SK-N-SH (cell line): ENCODE measurements at regions not wholly inside any gene's neighbourhood (a gene's known extent, or its start where the extent isn't known, plus 50 kb on each side); places are given as distances from the start of the nearest gene placed in this dataset.

ENCODE experiments used
- CTCF ChIA-PET: fragments of 300-600, 350-600 bp; formaldehyde crosslinking; extraction: SDS; loops from one replicate; lab custom pipeline; 2021; lab: Yijun Ruan, JAX
- POLR2A ChIA-PET: fragments of 350-600 bp; sonication (Branson Sonifier 250); formaldehyde crosslinking; extraction: SDS; loops from one replicate; lab custom pipeline; 2020; ENCODE audit warnings: antibody characterized with exemption, inconsistent platforms; lab: Yijun Ruan, JAX
- DNase-seq: peaks from one replicate; pipeline ENCODE4 v3.0.0; 2012
- H2AFZ ChIP-seq: fragments of 200-600 bp; sonication (generic); 2 replicates; pipeline ENCODE4 v1.8.1; 2016; ENCODE audit warnings: antibody characterized with exemption, mild to moderate bottlenecking, low read depth
- H3F3A ChIP-seq: fragments of 200-600 bp; sonication (generic); replicated peaks from 2 replicates; pipeline ENCODE3; 2016; ENCODE audit warnings: antibody characterized with exemption, mild to moderate bottlenecking; ENCODE audit not compliant: insufficient read depth
- H3K27ac ChIP-seq, 2 experiments: fragments of 200-500 bp in 1 of 2; fragments of 200-600 bp in 1 of 2; sonication (Bioruptor generic) in 1 of 2; sonication (generic), shearing (Covaris generic) in 1 of 2; 2 replicates each; pipeline versions ENCODE4 v1.5.1 to v1.6.1; 2014 to 2016; ENCODE audit warnings: low read depth in 2 of 2, inconsistent platforms in 1 of 2, low read length in 1 of 2, mild to moderate bottlenecking in 1 of 2, mixed read lengths in 1 of 2
- H3K27me3 ChIP-seq: fragments of 200-600 bp; sonication (generic), shearing (Covaris generic); 2 replicates; pipeline ENCODE4 v1.6.1; 2016; ENCODE audit warnings: mixed run types; ENCODE audit not compliant: insufficient read depth
- H3K36me3 ChIP-seq, 2 experiments: fragments of 200-500 bp in 1 of 2; fragments of 200-600 bp in 1 of 2; sonication (Bioruptor generic) in 1 of 2; sonication (generic) in 1 of 2; replicated peaks in 1 of 2; 2 replicates each; pipeline versions ENCODE3 to v1.5.1; 2014 to 2016; ENCODE audit warnings: low read length in 1 of 2, mild to moderate bottlenecking in 1 of 2; ENCODE audit not compliant: insufficient read depth in 2 of 2, control insufficient read depth in 1 of 2
- H3K4me1 ChIP-seq, 2 experiments: fragments of 200-500 bp in 1 of 2; fragments of 200-600 bp in 1 of 2; sonication (Bioruptor generic) in 1 of 2; sonication (generic), shearing (Covaris generic) in 1 of 2; 2 replicates each; pipeline versions ENCODE4 v1.5.1 to v1.6.1; 2014 to 2016; ENCODE audit warnings: low read depth in 1 of 2, low read length in 1 of 2, mixed run types in 1 of 2; ENCODE audit not compliant: insufficient read depth in 2 of 2, control insufficient read depth in 1 of 2
- H3K4me2 ChIP-seq: fragments of 200-600 bp; sonication (generic), shearing (Covaris generic); 2 replicates; pipeline ENCODE4 v1.6.1; 2017; ENCODE audit warnings: mixed run types
- H3K4me3 ChIP-seq, 2 experiments: fragments of 200-500 bp in 1 of 2; fragments of 200-600 bp in 1 of 2; sonication (Bioruptor generic) in 1 of 2; sonication (generic), shearing (Covaris generic) in 1 of 2; 2 replicates each; pipeline versions ENCODE4 v1.5.1 to v1.8.1; 2014 to 2016; ENCODE audit warnings: low read depth in 2 of 2, inconsistent platforms in 1 of 2, low read length in 1 of 2, mild to moderate bottlenecking in 1 of 2, mixed read lengths in 1 of 2, moderate library complexity in 1 of 2
- H3K79me2 ChIP-seq: fragments of 200-600 bp; sonication (generic); 2 replicates; pipeline ENCODE4 v1.8.1; 2017; ENCODE audit warnings: mild to moderate bottlenecking; ENCODE audit not compliant: insufficient read depth
- H3K9ac ChIP-seq: fragments of 200-600 bp; sonication (generic); 2 replicates; pipeline ENCODE4 v1.6.1; 2017; ENCODE audit warnings: mixed run types
- H3K9me2 ChIP-seq: fragments of 200-600 bp; sonication (generic); 2 replicates; pipeline ENCODE4 v1.6.1; 2017; ENCODE audit warnings: mixed run types
- H3K9me3 ChIP-seq: fragments of 200-600 bp; sonication (generic); 2 replicates; pipeline ENCODE4 v1.6.1; 2017; ENCODE audit warnings: mixed run types, mild to moderate bottlenecking, moderate library complexity
- H4K20me1 ChIP-seq: fragments of 200-600 bp; sonication (generic); 2 replicates; pipeline ENCODE4 v1.6.1; 2017; ENCODE audit warnings: mild to moderate bottlenecking, mixed run types; ENCODE audit not compliant: insufficient read depth
- CHD2 ChIP-seq: fragments of 150-350 bp; IDR thresholded peaks from 2 replicates; pipeline ENCODE4 v1.6.1; 2018; ENCODE audit warnings: low read length; ENCODE audit not compliant: partially characterized antibody
- ELF1 ChIP-seq: IDR thresholded peaks from 2 replicates; pipeline ENCODE4 v1.4.0; 2012
- EP300 ChIP-seq, 2 experiments: IDR thresholded peaks; 2 replicates each; pipeline versions ENCODE4 v1.4.0 to v1.6.1; 2012; ENCODE audit warnings: borderline replicate concordance in 1 of 2, low read depth in 1 of 2, low read length in 1 of 2
- EZH2phosphoT487 ChIP-seq: fragments of 200-600 bp; sonication (generic); IDR thresholded peaks from 2 replicates; pipeline ENCODE4 v1.6.1; 2017; ENCODE audit warnings: low read depth, mixed run types, mild to moderate bottlenecking, antibody characterized with exemption, moderate library complexity, borderline replicate concordance
- GATA2 ChIP-seq: sonication (generic); formaldehyde crosslinking; IDR thresholded peaks from 2 replicates; pipeline ENCODE4 v1.5.0; 2020; ENCODE audit warnings: mild to moderate bottlenecking, missing genetic modification reagents
- JUND ChIP-seq: IDR thresholded peaks from 2 replicates; pipeline ENCODE4 v1.4.0; 2012
- NFIC ChIP-seq: IDR thresholded peaks from 2 replicates; pipeline ENCODE4 v1.4.0; 2012; ENCODE audit warnings: borderline replicate concordance
- NRF1 ChIP-seq: IDR thresholded peaks from 2 replicates; pipeline ENCODE4 v1.6.1; 2012; ENCODE audit warnings: low read depth, mild to moderate bottlenecking, low read length
- POLR2AphosphoS5 ChIP-seq: IDR thresholded peaks from 2 replicates; pipeline ENCODE4 v1.6.1; 2012; ENCODE audit warnings: low read depth, low read length
- RAD21 ChIP-seq: IDR thresholded peaks from 2 replicates; pipeline ENCODE4 v1.6.1; 2012; ENCODE audit warnings: mild to moderate bottlenecking, low read length
- RCOR1 ChIP-seq: fragments of 150-350 bp; IDR thresholded peaks from 2 replicates; pipeline ENCODE4 v1.6.1; 2017; ENCODE audit warnings: antibody characterized with exemption, low read length
- SMC3 ChIP-seq: IDR thresholded peaks from 2 replicates; pipeline ENCODE4 v1.6.1; 2012; ENCODE audit warnings: low read depth, low read length, improper control_type of control experiment
- TAF1 ChIP-seq: IDR thresholded peaks from 2 replicates; pipeline ENCODE4 v1.6.1; 2012; ENCODE audit warnings: low read depth, mild to moderate bottlenecking, low read length, moderate library complexity, borderline replicate concordance
- TCF12 ChIP-seq: IDR thresholded peaks from 2 replicates; pipeline ENCODE4 v1.4.0; 2012
- TEAD4 ChIP-seq: IDR thresholded peaks from 2 replicates; pipeline ENCODE4 v1.4.0; 2012; ENCODE audit warnings: mild to moderate bottlenecking, borderline replicate concordance; ENCODE audit not compliant: insufficient read depth
- YY1 ChIP-seq: IDR thresholded peaks from 2 replicates; pipeline ENCODE4 v1.4.0; 2012; ENCODE audit warnings: low read depth, mild to moderate bottlenecking
- WGBS: methylation state at CpG from one replicate; pipeline ENCODE4 v1.1.6; 2017; ENCODE audit warnings: low lambda C conversion rate; 5-methylcytosine and 5-hydroxymethylcytosine counted together
- TF ChIP-seq, protein P1 (sequence below): IDR thresholded peaks from 2 replicates; pipeline ENCODE4 v1.4.0; 2012; ENCODE audit warnings: low read depth, borderline replicate concordance
- TF ChIP-seq, protein P2 (sequence below): IDR thresholded peaks from 2 replicates; pipeline ENCODE4 v1.4.0; 2012; ENCODE audit warnings: low read depth
- TF ChIP-seq, protein P3 (sequence below): IDR thresholded peaks from 2 replicates; pipeline ENCODE4 v1.4.0; 2012; ENCODE audit warnings: low read depth, borderline replicate concordance

DNA sequence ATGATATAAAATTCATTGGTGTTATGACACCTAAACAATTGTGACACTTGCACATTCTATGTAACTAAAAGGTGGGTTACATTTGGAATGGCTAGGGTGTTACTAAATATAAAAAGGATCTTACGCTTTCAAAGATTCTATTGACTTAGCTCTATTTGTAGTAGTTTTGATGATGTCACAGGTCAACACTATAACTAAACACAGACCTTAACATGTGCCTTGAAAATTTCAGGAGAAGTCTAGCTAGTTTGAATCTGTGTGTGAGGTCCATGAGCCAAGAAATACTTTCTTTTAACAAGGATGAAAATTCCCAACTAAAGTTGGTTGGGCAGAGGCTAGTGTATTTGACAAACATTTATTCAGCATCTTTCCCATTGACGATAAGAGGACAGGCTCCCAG lies 298.0 kb downstream of the GPAT3 start:
- CTCF ChIA-PET, result no interaction called here
- Histone ChIP-seq H2AFZ (no peak overlapping the region), H3K27me3 (no peaks in the 10 kb centered on the region), H4K20me1 (no peaks in the 10 kb centered on the region), H3K27ac (no peak overlapping the region), H3K9ac (no peak overlapping the region), H3K79me2 (no peaks in the 10 kb centered on the region), H3K4me2 (no peak overlapping the region), H3K9me2 (no peaks in the 10 kb centered on the region), H3K4me1 (no peaks in the 10 kb centered on the region), H3K36me3 (no peaks in the 10 kb centered on the region)
- POLR2A ChIA-PET, result no interaction called here
- DNase-seq, result no peak
- 29% methylated on average over 2 of the region's 2 CpGs for WGBS
- TF ChIP-seq RCOR1 (no peak), NFIC (no peak), CHD2 (no peak), TCF12 (no peak), NRF1 (no peak), TEAD4 (no peak)
- TF ChIP-seq, protein P1, sequence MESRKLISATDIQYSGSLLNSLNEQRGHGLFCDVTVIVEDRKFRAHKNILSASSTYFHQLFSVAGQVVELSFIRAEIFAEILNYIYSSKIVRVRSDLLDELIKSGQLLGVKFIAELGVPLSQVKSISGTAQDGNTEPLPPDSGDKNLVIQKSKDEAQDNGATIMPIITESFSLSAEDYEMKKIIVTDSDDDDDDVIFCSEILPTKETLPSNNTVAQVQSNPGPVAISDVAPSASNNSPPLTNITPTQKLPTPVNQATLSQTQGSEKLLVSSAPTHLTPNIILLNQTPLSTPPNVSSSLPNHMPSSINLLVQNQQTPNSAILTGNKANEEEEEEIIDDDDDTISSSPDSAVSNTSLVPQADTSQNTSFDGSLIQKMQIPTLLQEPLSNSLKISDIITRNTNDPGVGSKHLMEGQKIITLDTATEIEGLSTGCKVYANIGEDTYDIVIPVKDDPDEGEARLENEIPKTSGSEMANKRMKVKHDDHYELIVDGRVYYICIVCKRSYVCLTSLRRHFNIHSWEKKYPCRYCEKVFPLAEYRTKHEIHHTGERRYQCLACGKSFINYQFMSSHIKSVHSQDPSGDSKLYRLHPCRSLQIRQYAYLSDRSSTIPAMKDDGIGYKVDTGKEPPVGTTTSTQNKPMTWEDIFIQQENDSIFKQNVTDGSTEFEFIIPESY, result no peak
- TF ChIP-seq, all 33 proteins: peak for 0
- no peaks in the 10 kb centered on the region for H3K9me3 ChIP-seq
- no peak overlapping the region for H3K4me3 ChIP-seq
- no peaks in the 10 kb centered on the region for H3F3A ChIP-seq

DNA sequence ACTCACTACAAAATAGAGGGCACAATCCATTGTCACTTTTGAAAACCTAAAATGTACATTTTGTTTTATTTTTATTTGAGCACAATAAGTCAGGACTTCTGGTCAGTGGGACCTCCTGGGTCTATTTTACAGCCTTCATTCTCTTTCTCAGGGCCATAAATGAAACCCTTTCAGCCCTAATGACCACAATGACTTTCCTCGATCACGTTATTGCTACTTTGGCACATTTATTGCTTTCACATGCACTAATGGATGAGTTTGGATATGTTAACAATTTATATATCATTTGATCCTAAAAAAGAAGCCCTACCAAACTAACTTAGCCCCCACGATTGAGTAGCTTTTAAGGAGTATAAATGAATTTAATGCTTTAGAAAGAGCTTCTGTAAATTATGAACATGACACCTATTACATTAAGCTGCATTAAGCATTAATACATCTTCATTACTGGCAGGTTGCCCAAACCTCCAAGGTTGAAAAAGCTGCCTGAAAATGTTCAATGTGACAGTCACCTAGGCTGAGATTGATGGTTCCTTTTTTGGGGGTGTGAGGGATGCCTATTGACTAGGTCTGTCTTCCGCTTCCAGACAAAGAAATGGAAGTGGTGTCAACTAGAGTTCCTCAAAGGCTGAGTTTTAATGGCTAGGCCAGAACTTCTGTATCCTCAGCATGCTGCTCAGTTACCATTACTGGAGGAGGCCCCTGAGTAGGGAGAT lies 296.4 kb downstream of the GPAT3 start:
- ChIA-PET CTCF (no interaction called here), POLR2A (no interaction called here)
- Histone ChIP-seq H4K20me1 (no peaks in the 10 kb centered on the region), H3K4me2 (no peak overlapping the region), H3K9ac (no peak overlapping the region), H3K4me1 (no peaks in the 10 kb centered on the region), H3F3A (no peaks in the 10 kb centered on the region), H3K27ac (no peak overlapping the region), H3K9me3 (no peaks in the 10 kb centered on the region), H3K79me2 (no peaks in the 10 kb centered on the region), H2AFZ (no peak overlapping the region), H3K4me3 (no peak overlapping the region), H3K9me2 (no peaks in the 10 kb centered on the region), H3K36me3 (no peaks in the 10 kb centered on the region), H3K27me3 (no peaks in the 10 kb centered on the region)
- TF ChIP-seq EZH2phosphoT487 (no peak), POLR2AphosphoS5 (no peak), GATA2 (CRISPR knock-in tag) (no peak), RAD21 (no peak), YY1 (no peak), ELF1 (no peak), SMC3 (no peak), TAF1 (no peak), EP300 (IDR thresholded peaks at IDR 0.05; ENCODE audit: borderline replicate concordance in 1 of 2, low read depth in 1 of 2, low read length in 1 of 2) (no peak), JUND (no peak)
- TF ChIP-seq, protein P2, sequence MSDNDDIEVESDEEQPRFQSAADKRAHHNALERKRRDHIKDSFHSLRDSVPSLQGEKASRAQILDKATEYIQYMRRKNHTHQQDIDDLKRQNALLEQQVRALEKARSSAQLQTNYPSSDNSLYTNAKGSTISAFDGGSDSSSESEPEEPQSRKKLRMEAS, result no peak
- TF ChIP-seq, protein P3, sequence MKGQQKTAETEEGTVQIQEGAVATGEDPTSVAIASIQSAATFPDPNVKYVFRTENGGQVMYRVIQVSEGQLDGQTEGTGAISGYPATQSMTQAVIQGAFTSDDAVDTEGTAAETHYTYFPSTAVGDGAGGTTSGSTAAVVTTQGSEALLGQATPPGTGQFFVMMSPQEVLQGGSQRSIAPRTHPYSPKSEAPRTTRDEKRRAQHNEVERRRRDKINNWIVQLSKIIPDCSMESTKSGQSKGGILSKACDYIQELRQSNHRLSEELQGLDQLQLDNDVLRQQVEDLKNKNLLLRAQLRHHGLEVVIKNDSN, result no peak
- TF ChIP-seq, protein P1, result no peak
- no peak for DNase-seq
- WGBS, result 19% methylated on average over 4 of the region's 4 CpGs
